Naive thymus-derived CD4-positive, alpha-beta T cell (primary cell): ENCODE measurements at regions not wholly inside any gene's neighbourhood (a gene's known extent, or its start where the extent isn't known, plus 50 kb on each side); places are given as distances from the start of the nearest gene placed in this dataset.

Experiments used
- ATAC-seq: fragments of 150-1000 bp; cut with Tn5 transposase; 2 replicates; pipeline ENCODE4 v1.10.0; 2021; ENCODE audit warnings: mild to moderate bottlenecking, moderate library complexity
- CTCF ChIA-PET: fragments of 350-600 bp; sonication (Branson Sonifier 250); formaldehyde crosslinking; loops from one replicate; lab custom pipeline; 2021; ENCODE audit warnings: antibody characterized with exemption; lab: Charles Lee
- POLR2A ChIA-PET: fragments of 350-600 bp; sonication (Branson Sonifier 250); formaldehyde crosslinking; loops from one replicate; lab custom pipeline; 2021; ENCODE audit warnings: antibody characterized with exemption, inconsistent platforms; lab: Charles Lee
- DNase-seq, 9 donors: peaks; one replicate each; pipeline versions ENCODE4 v3.0.0 to v3.0.0-alpha.2; 2020 to 2022; ENCODE audit warnings: mixed read lengths in 1 of 9
- H3K27ac ChIP-seq: one replicate; pipeline ENCODE4 v1.7.0; 2013; ENCODE audit warnings: mild to moderate bottlenecking, low read depth, low read length, moderate library complexity
- H3K27me3 ChIP-seq, 2 donors: one replicate each; pipeline ENCODE4 v1.7.0; 2013; ENCODE audit warnings: low read length in 2 of 2, mild to moderate bottlenecking in 2 of 2, moderate library complexity in 2 of 2; ENCODE audit not compliant: control insufficient read depth in 2 of 2, insufficient read depth in 2 of 2
- H3K36me3 ChIP-seq, 3 experiments: 1 replicate in 2 of 3; 2 replicates in 1 of 3; pipeline ENCODE4 v1.7.0; 2013; ENCODE audit warnings: low read length in 3 of 3, mild to moderate bottlenecking in 3 of 3, moderate library complexity in 1 of 3; ENCODE audit not compliant: insufficient read depth in 3 of 3, control insufficient read depth in 2 of 3
- H3K4me1 ChIP-seq, 2 donors: one replicate each; pipeline ENCODE4 v1.7.0; 2013; ENCODE audit warnings: low read length in 2 of 2, mild to moderate bottlenecking in 2 of 2, moderate library complexity in 1 of 2; ENCODE audit not compliant: control insufficient read depth in 2 of 2, insufficient read depth in 2 of 2
- H3K4me3 ChIP-seq: 2 replicates; pipeline ENCODE4 v1.7.0; 2013; ENCODE audit warnings: mild to moderate bottlenecking, low read length
- H3K9me3 ChIP-seq, 3 experiments: 1 replicate in 2 of 3; 2 replicates in 1 of 3; pipeline ENCODE4 v1.7.0; 2013; ENCODE audit warnings: low read length in 3 of 3; ENCODE audit not compliant: control insufficient read depth in 2 of 3
- H3K27ac Mint-ChIP-seq, 9 donors: one replicate each; pipeline ENCODE4 v1.8.0; 2020 to 2022; ENCODE audit warnings: mixed read lengths in 9 of 9, mild to moderate bottlenecking in 8 of 9, moderate library complexity in 5 of 9, inconsistent platforms in 2 of 9
- H3K27me3 Mint-ChIP-seq, 5 donors: one replicate each; pipeline ENCODE4 v1.8.0; 2021 to 2022; ENCODE audit warnings: mixed read lengths in 5 of 5, mild to moderate bottlenecking in 1 of 5
- H3K36me3 Mint-ChIP-seq, 5 donors: one replicate each; pipeline ENCODE4 v1.8.0; 2020 to 2022; ENCODE audit warnings: mixed read lengths in 5 of 5, mild to moderate bottlenecking in 3 of 5, inconsistent platforms in 1 of 5
- H3K4me1 Mint-ChIP-seq, 7 donors: one replicate each; pipeline ENCODE4 v1.8.0; 2020 to 2022; ENCODE audit warnings: mixed read lengths in 7 of 7, mild to moderate bottlenecking in 3 of 7, inconsistent platforms in 1 of 7
- H3K4me3 Mint-ChIP-seq, 10 donors: one replicate each; pipeline ENCODE4 v1.8.0; 2020 to 2022; ENCODE audit warnings: mild to moderate bottlenecking in 10 of 10, mixed read lengths in 10 of 10, moderate library complexity in 6 of 10, inconsistent platforms in 2 of 10
- H3K9me3 Mint-ChIP-seq, 11 donors: one replicate each; pipeline ENCODE4 v1.8.0; 2020 to 2022; ENCODE audit warnings: mixed read lengths in 11 of 11, mild to moderate bottlenecking in 4 of 11, inconsistent platforms in 1 of 11, moderate library complexity in 1 of 11
- intact Hi-C, 2 donors: fragments of 100-400 bp; cut with micrococcal nuclease; formaldehyde crosslinking; loops; one replicate each; pipeline ENCODE4 v1.15.1; 2023

GRCh38 chr15:56783857-56784661 lies 50.8 kb upstream of the ZNF280D start:
- Mint-ChIP-seq H3K4me1 (peaks cover 6 to 24% (median 8%) of the 10 kb centered on the region in 7 donors), H3K27ac (no peak overlapping the region), H3K4me3 (no peak overlapping the region), H3K36me3 (peaks cover 0 to 22% (median 0%) of the 10 kb centered on the region in 5 donors), H3K9me3 (peaks cover 0 to 18% (median 0%) of the 10 kb centered on the region in 11 donors), H3K27me3 (peaks cover 0 to 12% (median 9%) of the 10 kb centered on the region in 5 donors)
- no peaks in the 10 kb centered on the region for H3K9me3 ChIP-seq
- POLR2A ChIA-PET = no interaction called here
- H3K4me1 ChIP-seq = no peaks in the 10 kb centered on the region
- DNase-seq (no peak), ATAC-seq (no peak)
- H3K27ac ChIP-seq = no peak overlapping the region
- no peak overlapping the region for H3K4me3 ChIP-seq
- no peaks in the 10 kb centered on the region for H3K36me3 ChIP-seq
- intact Hi-C loops = no loop called here
- no peaks in the 10 kb centered on the region for H3K27me3 ChIP-seq
- CTCF ChIA-PET = interaction anchor here (0.7 kb wide), 1 partner anchor 13 kb away, joined by 3 read pairs; no protein-coding TSS in a partner anchor

- ATAC-seq = no peak
- Histone ChIP-seq H3K27me3 (no peaks in the 10 kb centered on the region), H3K36me3 (no peaks in the 10 kb centered on the region), H3K27ac (no peak overlapping the region), H3K4me3 (no peak overlapping the region), H3K9me3 (no peaks in the 10 kb centered on the region), H3K4me1 (no peaks in the 10 kb centered on the region)
- POLR2A ChIA-PET = no interaction called here
- Mint-ChIP-seq H3K4me1 (peaks cover 6 to 24% (median 8%) of the 10 kb centered on the region in 7 donors), H3K9me3 (peaks cover 0 to 16% (median 0%) of the 10 kb centered on the region in 11 donors), H3K4me3 (no peak overlapping the region), H3K27ac (no peak overlapping the region), H3K27me3 (peaks cover 0 to 17% (median 13%) of the 10 kb centered on the region in 5 donors), H3K36me3 (peaks cover 0 to 17% (median 0%) of the 10 kb centered on the region in 5 donors)
- CTCF ChIA-PET = no interaction called here
- no peak for DNase-seq
- intact Hi-C loops = no loop called here
Measured at GRCh38 chr15:56783156-56783856, 50.0 kb upstream of the ZNF280D start.
